Loucy (cell line): ENCODE measurements at regions not wholly inside any gene's neighbourhood (a gene's known extent, or its start where the extent isn't known, plus 50 kb on each side); places are given as distances from the start of the nearest gene placed in this dataset.

Source experiments
- CTCF ChIP-seq: fragments of 200-600 bp; sonication (generic); conservative IDR thresholded peaks from 2 replicates; pipeline ENCODE4 v1.5.1; 2014; ENCODE audit warnings: mild to moderate bottlenecking, antibody characterized with exemption, low read length
- EZH2phosphoT487 ChIP-seq: fragments of 200-600 bp; IDR thresholded peaks from 2 replicates; pipeline ENCODE4 v1.6.1; 2018; ENCODE audit warnings: antibody characterized with exemption, mild to moderate bottlenecking, moderate library complexity, borderline replicate concordance

GRCh38 chr2:223383315-223383714 is 218.8 kb downstream of the SCG2 start:
- TF ChIP-seq CTCF: no peak
- TF ChIP-seq EZH2phosphoT487: no peak
